ENCODE measurements at regions not wholly inside any gene's neighbourhood (a gene's known extent, or its start where the extent isn't known, plus 50 kb on each side); places are given as distances from the start of the nearest gene placed in this dataset.

DNA sequence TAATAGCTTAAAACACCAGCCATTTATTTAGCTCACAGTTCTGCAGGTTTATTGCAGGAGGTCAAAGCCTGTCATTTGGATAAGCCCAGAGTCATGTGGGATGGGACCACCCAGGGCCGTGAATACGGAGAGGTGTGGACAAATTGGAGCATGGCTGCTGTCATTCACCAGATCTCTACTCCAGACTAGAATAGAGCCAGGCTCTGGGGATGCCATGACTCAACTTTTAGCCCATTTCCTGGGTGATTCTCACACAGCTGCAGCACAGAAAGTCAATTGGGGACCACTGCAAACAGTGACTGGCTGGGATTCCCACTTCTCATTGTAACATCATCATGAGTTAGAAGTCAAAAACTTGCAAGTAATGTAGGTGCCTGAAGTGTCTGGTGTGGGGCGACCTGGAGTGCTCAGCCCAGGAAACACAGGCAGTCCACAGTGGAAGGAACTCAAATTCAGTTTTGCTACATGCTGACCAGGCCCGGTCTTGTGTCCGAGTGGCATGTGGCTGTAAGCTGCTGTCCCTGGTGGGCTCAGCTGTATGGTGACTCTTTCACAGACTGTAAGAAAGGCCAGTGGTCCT lies 174.3 kb downstream of the SCP2D1 start:
- no peak overlapping the region for H3K9ac ChIP-seq (replicated peaks in 1 of 4; ENCODE audit: extremely low read depth in 1 of 4, low read depth in 3 of 4, low read length in 3 of 4)
- no peak overlapping the region for H2BK5ac ChIP-seq (ENCODE audit: low read depth, low read length)
- no peak overlapping the region for H3K4me2 ChIP-seq (ENCODE audit: insufficient read depth in 1 of 2, low read depth in 2 of 2, low read length in 2 of 2)
- no peak overlapping the region for H4K8ac ChIP-seq (ENCODE audit: extremely low read depth, insufficient read depth, low read length)
- H3K27ac ChIP-seq (ENCODE audit: low read depth, low read length) = no peak overlapping the region
- no peak overlapping the region for H4K5ac ChIP-seq (ENCODE audit: insufficient read length, low read depth, low read length)
- no peak overlapping the region for H2AK5ac ChIP-seq (ENCODE audit: low read depth, low read length)
- H4K20me1 ChIP-seq (replicated peaks in 1 of 2; ENCODE audit: control insufficient read depth in 1 of 2, insufficient read depth in 2 of 2, low read length in 2 of 2) = no peaks in the 10 kb centered on the region
- H3K56ac ChIP-seq (replicated peaks; ENCODE audit: insufficient read length, low read depth, low read length) = no peak overlapping the region
- FAIRE-seq (no peak), DNase-seq (ENCODE audit: low read depth in 1 of 2, low spot score in 2 of 2) (no peak)
- no peaks in the 10 kb centered on the region for H3K36me3 ChIP-seq (ENCODE audit: control insufficient read depth in 2 of 4, insufficient read depth in 4 of 4, low read length in 3 of 4)
- POLR2A ChIA-PET (ENCODE audit: partially characterized antibody) = no interaction called here
- CTCF ChIA-PET (ENCODE audit: partially characterized antibody) = interaction anchor here (1.5 kb wide), 1 partner anchor 14 kb away, joined by 4 read pairs; no protein-coding TSS in a partner anchor
- 0 out of 4 replicates have a peak, but pooled peaks cover 2 to 6% of the 10 kb centered on the region in 2 experiments for H3K9me3 ChIP-seq (ENCODE audit: insufficient read depth in 2 of 2, low read depth in 1 of 2, low read length in 1 of 2)
- H3K4ac ChIP-seq (replicated peaks; ENCODE audit: insufficient read length, low read depth, low read length) = no peak overlapping the region
- no peak overlapping the region for H2BK15ac ChIP-seq (ENCODE audit: low read length)
- no peak overlapping the region for H4K91ac ChIP-seq (replicated peaks; ENCODE audit: insufficient read length, low read length)
- peaks cover 2% of the 10 kb centered on the region; the same call in 1 of the 2 replicates for H3K23me2 ChIP-seq (ENCODE audit: low read depth, low read length)
- no peak overlapping the region for H3K23ac ChIP-seq (ENCODE audit: insufficient read length)
- no peaks in the 10 kb centered on the region for H3K79me2 ChIP-seq (ENCODE audit: control insufficient read depth in 1 of 2, insufficient read depth in 2 of 2, low read length in 2 of 2)
- no peak overlapping the region for H2BK12ac ChIP-seq (ENCODE audit: low read depth, low read length)
- H2BK120ac ChIP-seq (replicated peaks; ENCODE audit: low read depth, low read length) = no peak overlapping the region
- no peak overlapping the region for H3K4me3 ChIP-seq (ENCODE audit: extremely low read depth in 1 of 4, insufficient read depth in 2 of 4, low read depth in 3 of 4, low read length in 4 of 4)
- 88% methylated on average over 5 of the region's 5 CpGs; no CpG with 5 or more reads in 1 of the 2 experiments for WGBS, 2 experiments (ENCODE audit: extremely low coverage in 1 of 2, insufficient coverage in 1 of 2, insufficient read length in 1 of 2, insufficient replicate concordance in 2 of 2, low coverage in 1 of 2, low lambda C conversion rate in 2 of 2, missing lambda C conversion rate in 1 of 2)
- no peak overlapping the region for H3K14ac ChIP-seq (ENCODE audit: insufficient read length)
- H2BK20ac ChIP-seq (ENCODE audit: low read length) = no peak overlapping the region
- no peak overlapping the region for H2AFZ ChIP-seq (ENCODE audit: low read length)
- no peaks in the 10 kb centered on the region for H3K27me3 ChIP-seq (replicated peaks in 1 of 4; ENCODE audit: control insufficient read depth in 3 of 4, extremely low read depth in 1 of 4, insufficient read depth in 3 of 4, low read length in 3 of 4)
- H3K79me1 ChIP-seq (ENCODE audit: low read depth, low read length) = no peaks in the 10 kb centered on the region
- H3K4me1 ChIP-seq (replicated peaks in 1 of 4; ENCODE audit: control insufficient read depth in 3 of 4, insufficient read depth in 4 of 4, low read length in 3 of 4) = peaks cover 0 to 2% (median 0%) of the 10 kb centered on the region in 4 experiments; a peak in 2 of 7 replicates
- no peak overlapping the region for H3K18ac ChIP-seq (ENCODE audit: extremely low read depth, low read length)
- TF ChIP-seq SAP30 (IDR thresholded peaks at IDR 0.05; ENCODE audit: insufficient read depth, insufficient replicate concordance, low read length) = no peak
- no peak for TF ChIP-seq SIX5 (IDR thresholded peaks at IDR 0.05; ENCODE audit: low read depth, low read length)
- TF ChIP-seq, protein P1, sequence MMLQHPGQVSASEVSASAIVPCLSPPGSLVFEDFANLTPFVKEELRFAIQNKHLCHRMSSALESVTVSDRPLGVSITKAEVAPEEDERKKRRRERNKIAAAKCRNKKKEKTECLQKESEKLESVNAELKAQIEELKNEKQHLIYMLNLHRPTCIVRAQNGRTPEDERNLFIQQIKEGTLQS (IDR thresholded peaks at IDR 0.05; ENCODE audit: insufficient read depth, low read depth, low read length) = no peak
- no peak for TF ChIP-seq CBX8 (IDR thresholded peaks at IDR 0.05; ENCODE audit: borderline replicate concordance, low read depth, low read length)
- TF ChIP-seq KDM1A (IDR thresholded peaks at IDR 0.05; ENCODE audit: borderline replicate concordance, low read length) = no peak
- TF ChIP-seq TAF7 (optimal IDR thresholded peaks at IDR 0.05; ENCODE audit: borderline replicate concordance, low read depth, low read length) = no peak
- no peak for TF ChIP-seq MAFK (IDR thresholded peaks at IDR 0.05; ENCODE audit: low read depth, low read length)
- no peak for TF ChIP-seq RFX5 (IDR thresholded peaks at IDR 0.05; ENCODE audit: borderline replicate concordance, low read depth, low read length)
- TF ChIP-seq ZNF274 (IDR thresholded peaks at IDR 0.05; ENCODE audit: borderline replicate concordance, extremely low read depth, low read length) = no peak
- no peak for TF ChIP-seq CEBPB (IDR thresholded peaks at IDR 0.05; ENCODE audit: low read depth, low read length)
- TF ChIP-seq, protein P2, sequence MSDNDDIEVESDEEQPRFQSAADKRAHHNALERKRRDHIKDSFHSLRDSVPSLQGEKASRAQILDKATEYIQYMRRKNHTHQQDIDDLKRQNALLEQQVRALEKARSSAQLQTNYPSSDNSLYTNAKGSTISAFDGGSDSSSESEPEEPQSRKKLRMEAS (IDR thresholded peaks at IDR 0.05) = no peak
- no peak for TF ChIP-seq BRCA1 (IDR thresholded peaks at IDR 0.05; ENCODE audit: low read depth, low read length)

All from H1 (cell line).